GM10266 (cell line): ENCODE measurements at regions not wholly inside any gene's neighbourhood (a gene's known extent, or its start where the extent isn't known, plus 50 kb on each side); places are given as distances from the start of the nearest gene placed in this dataset.

Experiments used
- DNase-seq: peaks from one replicate; pipeline ENCODE4 v3.0.0; 2012; ENCODE audit errors: extremely low spot score
- CTCF ChIP-seq: IDR thresholded peaks from 2 replicates; pipeline ENCODE4 v1.5.1; 2012; ENCODE audit warnings: mild to moderate bottlenecking, low read depth; ENCODE audit not compliant: control insufficient read depth, insufficient read depth; ENCODE audit errors: missing control alignments

DNA sequence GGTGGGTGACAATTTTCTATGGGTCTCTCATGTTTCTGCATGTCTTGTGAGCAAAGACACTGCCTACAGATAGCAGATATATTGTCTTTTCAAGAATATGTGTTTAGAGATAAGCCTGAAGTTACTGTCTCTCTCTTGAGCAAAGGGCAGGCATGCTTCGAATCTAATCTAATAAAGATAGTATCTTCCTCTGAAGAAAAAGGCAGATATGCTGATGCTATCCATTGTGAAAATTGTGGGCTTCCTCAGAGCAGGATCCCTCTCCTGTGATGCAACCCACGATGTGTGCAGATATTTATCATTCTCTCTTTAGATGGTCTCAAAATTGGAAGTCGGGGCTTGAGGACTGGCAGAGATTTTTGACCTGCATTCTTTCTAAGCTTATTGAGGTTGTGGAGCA lies 187.0 kb downstream of the DACT1 start:
- DNase-seq = no peak
- no peak for TF ChIP-seq CTCF

DNA sequence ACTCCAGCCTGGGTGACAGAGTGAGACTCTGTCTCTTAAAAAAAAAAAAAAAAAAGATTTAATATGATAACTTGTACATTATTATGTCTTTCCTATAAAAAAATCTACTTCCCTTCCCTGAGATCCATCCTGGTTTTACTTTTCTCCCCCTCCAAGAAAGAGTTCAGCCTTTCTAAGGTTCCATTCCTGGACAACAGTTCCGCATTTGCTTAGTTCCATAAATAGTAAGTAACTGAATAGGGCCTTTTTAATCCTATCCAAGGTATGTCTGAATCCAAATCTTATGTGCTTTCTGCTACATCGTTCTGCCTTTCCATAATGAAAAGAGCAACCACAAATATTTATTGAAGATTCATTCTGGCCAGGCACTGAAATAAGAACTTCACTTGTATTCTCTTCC lies 187.8 kb downstream of the DACT1 start:
- TF ChIP-seq CTCF = no peak
- no peak for DNase-seq

GRCh38 chr14:58826845-58827686 lies 189.3 kb downstream of the DACT1 start:
- DNase-seq = no peak
- TF ChIP-seq CTCF = no peak

- TF ChIP-seq CTCF = no peak
- no peak for DNase-seq
These were observed 190.5 kb downstream of the DACT1 start for GRCh38 chr14:58828298-58828697.

GRCh38 chr14:58829594-58829993 lies 191.8 kb downstream of the DACT1 start:
- TF ChIP-seq CTCF = no peak
- DNase-seq = no peak

GRCh38 chr14:58830121-58830520 lies 192.4 kb downstream of the DACT1 start:
- no peak for TF ChIP-seq CTCF
- no peak for DNase-seq

- no peak for TF ChIP-seq CTCF
- no peak for DNase-seq
These were observed 194.3 kb downstream of the DACT1 start for GRCh38 chr14:58832095-58832521.
